ENCODE measurements at regions not wholly inside any gene's neighbourhood (a gene's known extent, or its start where the extent isn't known, plus 50 kb on each side); places are given as distances from the start of the nearest gene placed in this dataset.
"Not testable (repeated sequence)": the region's sequence is repeated elsewhere in the genome, so short reads cannot be mapped to it uniquely, and the experiment has no call there.

DNA sequence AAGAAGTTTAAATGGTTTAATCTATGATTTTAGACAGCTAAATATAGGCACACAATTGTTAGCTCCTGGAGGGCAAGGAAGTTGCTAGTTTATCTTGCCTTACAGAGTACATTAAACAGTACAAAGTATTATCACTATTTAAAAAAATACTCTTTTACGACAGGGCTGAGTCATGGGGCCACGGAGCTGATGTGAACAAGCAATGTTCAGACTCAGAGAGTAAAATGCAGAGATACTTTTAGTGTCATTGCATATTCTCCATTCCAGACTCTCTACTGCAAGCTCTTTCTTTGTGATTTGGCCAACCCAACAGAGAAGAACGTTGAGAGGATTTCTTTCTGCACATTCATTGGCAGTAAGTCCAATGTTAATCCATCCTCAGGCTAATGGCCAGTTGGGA, 352.4 kb downstream of the SPRY2 start:
- Histone ChIP-seq H3K36me3 (ENCODE audit: control insufficient read depth, insufficient read depth, low read length) (no peaks in the 10 kb centered on the region), H3K27me3 (ENCODE audit: control insufficient read depth, insufficient read depth, low read length) (no peaks in the 10 kb centered on the region), H3K4me3 (ENCODE audit: low read depth, low read length) (no peak overlapping the region)
- no peak for DNase-seq (ENCODE audit: low read depth)
- TF ChIP-seq, protein P1, sequence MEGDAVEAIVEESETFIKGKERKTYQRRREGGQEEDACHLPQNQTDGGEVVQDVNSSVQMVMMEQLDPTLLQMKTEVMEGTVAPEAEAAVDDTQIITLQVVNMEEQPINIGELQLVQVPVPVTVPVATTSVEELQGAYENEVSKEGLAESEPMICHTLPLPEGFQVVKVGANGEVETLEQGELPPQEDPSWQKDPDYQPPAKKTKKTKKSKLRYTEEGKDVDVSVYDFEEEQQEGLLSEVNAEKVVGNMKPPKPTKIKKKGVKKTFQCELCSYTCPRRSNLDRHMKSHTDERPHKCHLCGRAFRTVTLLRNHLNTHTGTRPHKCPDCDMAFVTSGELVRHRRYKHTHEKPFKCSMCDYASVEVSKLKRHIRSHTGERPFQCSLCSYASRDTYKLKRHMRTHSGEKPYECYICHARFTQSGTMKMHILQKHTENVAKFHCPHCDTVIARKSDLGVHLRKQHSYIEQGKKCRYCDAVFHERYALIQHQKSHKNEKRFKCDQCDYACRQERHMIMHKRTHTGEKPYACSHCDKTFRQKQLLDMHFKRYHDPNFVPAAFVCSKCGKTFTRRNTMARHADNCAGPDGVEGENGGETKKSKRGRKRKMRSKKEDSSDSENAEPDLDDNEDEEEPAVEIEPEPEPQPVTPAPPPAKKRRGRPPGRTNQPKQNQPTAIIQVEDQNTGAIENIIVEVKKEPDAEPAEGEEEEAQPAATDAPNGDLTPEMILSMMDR (IDR thresholded peaks at IDR 0.05; ENCODE audit: insufficient read depth, low read length, poor library complexity, severe bottlenecking) = no peak

DNA sequence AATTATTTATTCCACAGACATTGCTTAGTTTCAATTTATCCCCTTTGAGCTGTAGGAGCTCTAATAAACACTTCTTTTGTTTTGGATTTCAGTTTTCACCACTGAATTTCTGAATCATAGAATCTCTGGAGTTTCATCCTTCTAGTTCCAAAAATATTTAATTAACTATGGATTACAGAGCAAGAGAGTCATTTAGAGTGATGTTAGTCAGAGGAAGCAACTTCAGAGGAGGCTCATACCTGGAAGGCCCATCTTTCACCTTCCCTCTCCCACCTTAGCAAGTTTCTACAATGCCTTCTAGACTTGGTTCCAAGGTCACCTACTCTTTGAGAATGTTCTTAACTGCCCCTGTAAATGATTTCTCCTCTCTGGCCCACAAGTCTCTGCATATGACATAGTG, 353.2 kb downstream of the SPRY2 start:
- no peaks in the 10 kb centered on the region for H3K27me3 ChIP-seq (ENCODE audit: control insufficient read depth, insufficient read depth, low read length)
- H3K36me3 ChIP-seq (ENCODE audit: control insufficient read depth, insufficient read depth, low read length) = no peaks in the 10 kb centered on the region
- H3K4me3 ChIP-seq (ENCODE audit: low read depth, low read length) = no peak overlapping the region
- no peak for DNase-seq (ENCODE audit: low read depth)
- TF ChIP-seq, protein P1 (IDR thresholded peaks at IDR 0.05; ENCODE audit: insufficient read depth, low read length, poor library complexity, severe bottlenecking) = no peak

DNA sequence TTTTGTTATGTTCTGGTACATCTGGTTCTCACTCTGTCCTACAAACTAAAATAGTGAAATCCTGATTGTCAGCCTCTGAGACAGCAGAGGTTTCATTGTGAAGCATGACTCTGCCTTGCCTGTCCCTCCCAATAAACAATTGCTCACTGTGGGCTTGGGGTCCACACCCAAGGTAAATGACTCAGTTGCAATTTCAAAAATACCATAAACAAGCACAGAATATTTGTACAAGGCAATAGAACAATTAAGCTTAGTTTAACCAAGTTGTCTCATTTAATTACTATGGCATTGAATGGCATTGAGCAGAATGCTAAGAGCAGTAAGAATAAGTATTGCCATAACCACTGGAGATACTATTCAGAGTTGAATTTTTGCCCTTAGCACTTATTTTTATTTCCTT, 353.6 kb downstream of the SPRY2 start:
- Histone ChIP-seq H3K4me3 (ENCODE audit: low read depth, low read length) (no peak overlapping the region), H3K27me3 (ENCODE audit: control insufficient read depth, insufficient read depth, low read length) (no peaks in the 10 kb centered on the region), H3K36me3 (ENCODE audit: control insufficient read depth, insufficient read depth, low read length) (no peaks in the 10 kb centered on the region)
- TF ChIP-seq, protein P1 (IDR thresholded peaks at IDR 0.05; ENCODE audit: insufficient read depth, low read length, poor library complexity, severe bottlenecking) = no peak
- no peak for DNase-seq (ENCODE audit: low read depth)

DNA sequence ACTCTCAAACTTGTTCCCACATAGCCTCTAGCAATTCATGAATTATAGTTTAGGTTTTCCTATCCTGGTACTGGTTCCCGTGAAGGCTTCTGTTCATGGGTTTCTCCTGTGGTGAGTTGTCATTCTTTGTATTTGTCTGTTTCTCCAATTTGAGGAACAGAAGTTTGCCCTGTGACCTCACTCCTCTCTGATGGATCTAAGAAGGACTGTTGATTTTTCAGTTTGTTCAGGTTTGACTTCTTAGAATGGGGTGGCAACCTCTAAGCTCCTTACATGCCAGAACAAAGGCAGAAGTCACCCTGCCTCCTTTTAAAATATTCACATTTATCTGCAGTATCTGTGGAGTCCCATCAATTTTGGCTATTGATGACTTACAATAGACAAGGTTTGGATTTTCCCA, 354.0 kb downstream of the SPRY2 start:
- DNase-seq (ENCODE audit: low read depth) = no peak
- TF ChIP-seq, protein P1 (IDR thresholded peaks at IDR 0.05; ENCODE audit: insufficient read depth, low read length, poor library complexity, severe bottlenecking) = no peak
- Histone ChIP-seq H3K27me3 (ENCODE audit: control insufficient read depth, insufficient read depth, low read length) (no peaks in the 10 kb centered on the region), H3K36me3 (ENCODE audit: control insufficient read depth, insufficient read depth, low read length) (no peaks in the 10 kb centered on the region), H3K4me3 (ENCODE audit: low read depth, low read length) (no peak overlapping the region)

DNA sequence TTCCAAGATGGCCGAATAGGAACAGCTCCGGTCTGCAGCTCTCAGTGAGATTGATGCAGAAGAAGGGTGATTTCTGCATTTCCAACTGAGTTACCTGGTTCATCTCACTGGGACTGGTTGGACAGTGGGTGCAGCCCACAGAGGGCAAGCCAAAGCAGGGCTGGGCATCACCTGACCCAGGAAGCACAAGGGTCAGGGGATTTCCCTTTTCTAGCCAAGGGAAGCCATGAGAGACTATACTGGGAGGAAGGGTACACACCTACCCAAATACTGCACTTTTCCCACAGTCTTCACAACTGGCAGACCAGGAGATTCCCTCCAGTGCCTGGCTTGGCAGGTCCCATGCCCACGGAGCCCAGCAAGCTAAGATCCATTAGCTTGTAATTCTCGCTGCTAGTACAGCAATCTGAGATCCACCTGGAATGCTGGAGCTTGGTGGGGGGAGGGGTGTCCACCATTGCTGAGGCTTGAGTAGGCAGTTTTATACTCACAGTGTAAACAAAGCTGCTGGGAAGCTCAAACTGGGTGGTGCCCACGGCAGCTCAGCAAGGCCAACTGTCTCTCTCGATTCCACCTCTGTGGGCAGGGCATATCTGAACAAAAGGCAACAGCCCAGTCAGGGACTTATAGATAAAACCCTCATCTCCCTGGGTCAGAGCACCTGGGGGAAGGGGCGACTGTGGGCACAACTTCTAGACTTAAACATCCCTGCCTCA, 365.8 kb downstream of the SPRY2 start:
- not testable (repeated sequence) for DNase-seq (ENCODE audit: low read depth); H3K36me3 ChIP-seq (ENCODE audit: control insufficient read depth, insufficient read depth, low read length); H3K27me3 ChIP-seq (ENCODE audit: control insufficient read depth, insufficient read depth, low read length); H3K4me3 ChIP-seq (ENCODE audit: low read depth, low read length)

DNA sequence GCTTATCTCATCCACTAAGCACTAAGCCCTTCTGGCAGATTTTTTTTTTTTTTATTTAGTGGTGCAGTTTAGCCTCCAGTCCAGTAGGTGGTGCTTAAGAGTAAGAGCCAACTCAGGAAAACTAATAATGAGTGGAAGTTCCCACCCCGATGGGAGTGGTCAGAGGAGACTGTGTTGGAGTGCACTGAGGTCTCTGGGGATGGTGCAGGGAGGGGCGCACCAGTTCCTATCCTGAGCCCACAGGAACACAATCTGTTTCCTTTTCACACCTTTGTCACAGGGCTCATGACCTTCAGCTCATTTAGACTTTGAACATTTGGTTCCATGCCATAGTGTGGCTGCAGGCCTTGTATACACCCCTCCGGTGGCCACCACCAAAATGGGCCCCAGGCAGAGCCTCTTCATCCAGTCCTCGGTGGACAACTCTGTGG, 367.4 kb downstream of the SPRY2 start:
- Histone ChIP-seq H3K4me3 (ENCODE audit: low read depth, low read length) (no peak overlapping the region), H3K36me3 (ENCODE audit: control insufficient read depth, insufficient read depth, low read length) (no peaks in the 10 kb centered on the region), H3K27me3 (ENCODE audit: control insufficient read depth, insufficient read depth, low read length) (no peaks in the 10 kb centered on the region)
- TF ChIP-seq, protein P1 (IDR thresholded peaks at IDR 0.05; ENCODE audit: insufficient read depth, low read length, poor library complexity, severe bottlenecking) = peak; percentile 52
- DNase-seq (ENCODE audit: low read depth) = no peak
